NCI-H748 (cell line): ENCODE measurements at regions not wholly inside any gene's neighbourhood (a gene's known extent, or its start where the extent isn't known, plus 50 kb on each side); places are given as distances from the start of the nearest gene placed in this dataset.

Experiments used
- DNase-seq: peaks from one replicate; lab custom pipeline; 2025; ENCODE audit not compliant: unreplicated experiment; lab: John Stamatoyannopoulos, UW

DNA sequence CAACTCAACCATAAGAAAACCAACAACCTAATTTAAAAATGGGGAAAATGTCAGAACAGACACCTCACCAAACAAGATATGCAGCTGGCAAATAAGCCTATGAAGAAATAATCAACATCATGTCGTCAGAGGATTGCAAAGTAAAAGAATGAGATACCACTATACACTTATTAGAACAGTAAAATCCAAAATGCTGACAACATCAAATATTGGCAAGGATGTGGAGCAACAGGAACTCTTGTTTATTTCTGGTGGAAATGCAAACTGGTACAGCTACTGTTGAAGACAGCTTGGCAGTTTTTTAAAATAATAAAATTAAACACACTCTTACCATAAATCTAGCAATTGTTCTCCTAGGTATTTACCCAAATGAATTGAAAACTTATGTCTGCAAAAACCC, 140.7 kb upstream of the B3GAT1 start:
- no peak for DNase-seq

DNA sequence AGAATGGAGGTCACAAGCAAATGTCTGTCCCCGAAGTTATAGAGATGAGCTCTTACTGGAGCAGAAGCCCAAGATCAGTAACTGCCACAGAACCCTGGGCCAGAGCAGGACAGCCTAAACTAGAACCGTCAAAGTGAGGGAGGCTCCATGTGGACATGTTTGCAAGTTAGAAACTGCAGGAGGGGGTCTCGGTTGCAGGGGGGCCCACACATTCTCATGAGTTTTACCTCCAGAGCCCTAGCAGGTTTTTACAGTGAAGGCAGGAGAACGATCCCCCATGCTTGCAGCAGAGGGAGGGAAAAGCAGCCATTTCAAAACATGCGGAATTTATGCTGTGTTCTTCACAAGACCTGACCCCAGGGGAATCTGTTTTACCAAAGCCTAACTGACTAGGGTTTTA, 133.5 kb upstream of the B3GAT1 start:
- DNase-seq, result no peak

- DNase-seq, result no peak
Observed at GRCh38 chr11:134544095-134544815, 132.2 kb upstream of the B3GAT1 start.

GRCh38 chr11:134543645-134544044, 131.6 kb upstream of the B3GAT1 start:
- no peak for DNase-seq

- no peak for DNase-seq
Observed at GRCh38 chr11:134543241-134543640, 131.2 kb upstream of the B3GAT1 start.

DNA sequence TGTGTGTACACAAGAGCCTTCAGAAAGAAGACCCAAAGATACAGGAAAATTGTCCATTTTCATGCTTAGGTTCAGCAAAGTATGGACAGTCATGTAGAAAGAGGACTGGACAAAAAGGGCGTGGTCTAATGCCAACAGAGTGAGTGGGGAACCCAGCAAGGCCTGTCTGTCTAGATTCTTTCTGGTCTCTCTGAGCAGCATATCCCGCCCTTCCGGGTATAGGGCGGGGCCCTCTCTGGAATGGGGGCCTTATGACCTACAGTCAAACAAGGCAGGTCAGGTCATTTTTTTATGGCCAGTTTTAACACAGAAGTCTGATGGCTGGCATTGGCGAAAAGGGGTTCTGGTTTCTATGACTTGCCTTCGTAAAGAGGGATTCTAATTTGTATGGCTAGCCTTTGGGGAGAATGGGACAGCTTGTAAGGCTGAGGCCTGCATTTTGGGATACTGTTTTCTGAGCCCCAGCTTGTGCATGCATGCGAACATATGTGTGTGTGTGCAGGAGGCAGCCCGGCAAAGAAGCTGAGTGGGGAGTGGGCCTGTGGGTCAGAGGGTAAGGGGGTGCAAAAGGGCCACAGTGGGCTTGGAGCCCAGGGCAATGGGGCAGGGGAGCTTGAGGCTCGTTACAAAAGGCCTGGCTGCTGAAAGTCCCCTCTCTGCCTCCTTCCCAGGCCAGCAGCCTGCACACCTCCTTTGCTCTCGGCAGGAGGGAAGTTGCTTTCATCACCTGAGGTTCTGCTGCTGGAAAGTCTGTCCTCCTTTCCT, 130.5 kb upstream of the B3GAT1 start:
- DNase-seq, result no peak

- DNase-seq, result no peak
Observed at GRCh38 chr11:134541951-134542350, 129.9 kb upstream of the B3GAT1 start.

DNA sequence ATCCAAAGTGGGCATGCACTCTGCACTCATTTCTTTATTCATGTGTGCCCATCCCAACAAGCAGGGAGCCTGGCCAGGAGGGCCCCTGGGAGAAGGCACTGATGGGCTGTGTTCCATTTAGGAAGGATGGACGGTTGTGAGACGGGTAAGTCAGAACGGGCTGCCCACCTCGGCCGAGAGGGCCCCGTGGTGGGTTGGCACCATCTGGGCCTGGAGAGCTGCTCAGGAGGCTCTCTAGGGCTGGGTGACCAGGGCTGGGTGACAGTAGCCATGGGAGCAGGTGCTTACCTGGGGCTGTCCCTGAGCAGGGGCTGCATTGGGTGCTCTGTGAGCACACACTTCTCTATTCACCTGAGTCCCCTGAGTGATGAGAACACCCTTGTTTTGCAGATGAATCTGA, 129.3 kb upstream of the B3GAT1 start:
- no peak for DNase-seq

DNA sequence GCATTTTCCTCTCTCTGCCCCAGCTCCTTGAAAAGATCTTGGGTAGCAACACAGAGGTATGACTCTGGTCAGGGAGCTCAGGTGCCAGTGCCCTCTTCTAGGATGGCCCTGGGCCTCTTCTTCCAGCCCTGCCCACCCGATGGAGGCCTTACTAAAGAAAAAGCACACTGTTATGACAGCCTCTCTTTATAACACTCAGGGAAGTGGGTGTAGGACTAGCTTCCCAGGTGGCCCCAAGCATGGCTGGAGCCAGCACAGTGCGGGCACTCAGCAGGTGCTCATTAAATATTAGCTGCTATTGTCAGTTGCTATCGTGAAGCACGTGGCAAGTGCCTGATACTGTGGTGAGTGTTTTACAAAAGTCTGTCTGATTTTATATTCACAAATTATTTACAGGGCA, 127.2 kb upstream of the B3GAT1 start:
- no peak for DNase-seq

DNA sequence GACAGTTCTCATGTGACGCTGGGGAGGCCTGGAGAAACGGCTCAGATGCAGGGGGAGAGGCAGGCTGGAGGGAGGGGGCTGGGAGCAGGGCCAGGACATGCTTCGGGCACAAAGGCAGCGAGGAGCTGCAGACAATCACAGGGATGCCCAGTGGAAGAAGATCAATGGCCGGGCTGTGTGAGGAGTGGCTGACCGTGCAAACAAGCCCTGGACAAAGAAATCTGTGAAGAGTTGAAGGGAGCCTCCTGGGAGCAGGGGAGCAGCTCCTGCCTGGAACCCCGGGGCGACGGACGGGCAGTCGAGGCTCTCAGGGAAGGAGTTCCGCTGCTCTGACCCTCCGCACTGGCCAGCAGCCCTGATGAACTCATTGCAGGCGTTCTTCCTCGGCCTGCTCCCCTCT, 126.7 kb upstream of the B3GAT1 start:
- no peak for DNase-seq

GRCh38 chr11:134537941-134538340, 125.9 kb upstream of the B3GAT1 start:
- DNase-seq, result no peak

- DNase-seq, result no peak
Observed at GRCh38 chr11:134537296-134537695, 125.3 kb upstream of the B3GAT1 start.

- DNase-seq, result no peak
Observed at GRCh38 chr11:134536677-134537076, 124.6 kb upstream of the B3GAT1 start.

DNA sequence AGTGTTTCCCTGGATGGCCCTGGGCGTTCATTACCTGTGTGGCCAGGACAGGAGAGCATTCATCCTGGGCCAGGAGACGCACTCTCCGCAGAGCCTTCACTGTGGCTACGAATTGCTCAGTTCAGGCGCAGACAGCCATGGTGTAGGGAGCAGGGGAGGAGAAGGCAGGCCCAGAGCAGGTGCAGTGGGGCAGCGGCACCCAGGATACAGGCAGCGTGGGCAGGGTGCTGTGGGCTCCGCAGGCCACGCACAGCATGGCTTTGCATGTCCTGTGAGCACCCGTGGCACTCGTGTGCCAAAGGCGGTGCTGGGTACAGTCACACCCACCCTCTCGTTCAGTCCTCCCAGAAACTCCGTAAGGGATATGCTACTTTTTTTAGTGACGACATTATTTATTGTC, 124.2 kb upstream of the B3GAT1 start:
- no peak for DNase-seq

GRCh38 chr11:134535029-134536025, 123.3 kb upstream of the B3GAT1 start:
- no peak for DNase-seq

GRCh38 chr11:134533511-134533910, 121.5 kb upstream of the B3GAT1 start:
- no peak for DNase-seq

GRCh38 chr11:134532921-134533421, 120.9 kb upstream of the B3GAT1 start:
- no peak for DNase-seq

GRCh38 chr11:134532131-134532920, 120.3 kb upstream of the B3GAT1 start:
- no peak for DNase-seq

DNA sequence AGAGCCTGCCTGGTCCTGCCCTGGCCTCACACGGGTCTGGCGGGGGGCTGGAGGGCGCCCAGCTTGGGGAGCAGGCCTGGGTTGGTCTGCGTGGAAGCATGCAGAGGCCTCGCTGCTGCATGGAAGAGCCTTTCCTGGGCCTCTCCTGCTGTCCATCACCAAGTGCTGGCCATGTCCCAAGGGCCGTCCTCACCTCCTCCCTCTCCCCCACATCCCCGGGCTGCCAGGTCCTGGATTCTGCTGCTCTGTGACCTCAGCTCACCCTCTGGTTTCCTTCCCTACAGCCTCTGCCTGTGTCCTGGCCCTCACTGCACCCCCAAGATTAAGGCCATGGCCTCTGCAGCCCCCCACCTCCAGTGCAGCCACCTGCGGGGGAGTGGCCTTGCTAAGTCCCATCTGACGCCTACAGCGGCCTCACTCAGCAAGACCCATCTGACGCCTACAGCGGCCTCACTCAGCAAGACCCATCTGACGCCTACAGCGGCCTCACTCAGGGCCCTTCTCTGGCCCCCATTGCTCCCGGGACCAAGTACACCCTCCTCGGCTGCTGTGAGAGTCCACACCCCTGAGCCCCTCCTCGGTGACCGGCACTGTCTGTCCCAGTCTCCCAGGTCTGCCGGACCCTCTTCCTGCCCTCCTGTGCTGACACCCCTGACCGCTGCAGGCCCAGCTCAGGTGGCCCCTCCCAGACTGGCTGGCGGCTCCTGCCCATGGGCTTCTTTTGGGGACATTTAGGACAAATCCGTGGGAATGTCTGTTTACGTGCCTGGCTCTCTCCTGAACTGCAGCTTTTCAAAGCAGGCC, 119.5 kb upstream of the B3GAT1 start:
- DNase-seq, result no peak
